Hepatocyte (in vitro differentiated cells): ENCODE measurements at regions not wholly inside any gene's neighbourhood (a gene's known extent, or its start where the extent isn't known, plus 50 kb on each side); places are given as distances from the start of the nearest gene placed in this dataset.

Experiments
- EZH2 ChIP-seq: fragments of 200-600 bp; sonication (generic); IDR thresholded peaks from 2 replicates; pipeline ENCODE4 v1.6.1; 2016; ENCODE audit warnings: antibody characterized with exemption, mild to moderate bottlenecking, borderline replicate concordance
- EZH2phosphoT487 ChIP-seq: fragments of 200-600 bp; sonication (generic); IDR thresholded peaks from one replicate; pipeline ENCODE4 v1.6.1; 2018; ENCODE audit warnings: antibody characterized with exemption, mild to moderate bottlenecking, low read depth, moderate library complexity; ENCODE audit not compliant: unreplicated experiment, severe bottlenecking
- TF ChIP-seq, protein P1 (sequence below): fragments of 200-600 bp; sonication (generic); IDR thresholded peaks from 2 replicates; pipeline ENCODE4 v1.5.1; 2016; ENCODE audit warnings: antibody characterized with exemption, mild to moderate bottlenecking; ENCODE audit not compliant: poor library complexity

DNA sequence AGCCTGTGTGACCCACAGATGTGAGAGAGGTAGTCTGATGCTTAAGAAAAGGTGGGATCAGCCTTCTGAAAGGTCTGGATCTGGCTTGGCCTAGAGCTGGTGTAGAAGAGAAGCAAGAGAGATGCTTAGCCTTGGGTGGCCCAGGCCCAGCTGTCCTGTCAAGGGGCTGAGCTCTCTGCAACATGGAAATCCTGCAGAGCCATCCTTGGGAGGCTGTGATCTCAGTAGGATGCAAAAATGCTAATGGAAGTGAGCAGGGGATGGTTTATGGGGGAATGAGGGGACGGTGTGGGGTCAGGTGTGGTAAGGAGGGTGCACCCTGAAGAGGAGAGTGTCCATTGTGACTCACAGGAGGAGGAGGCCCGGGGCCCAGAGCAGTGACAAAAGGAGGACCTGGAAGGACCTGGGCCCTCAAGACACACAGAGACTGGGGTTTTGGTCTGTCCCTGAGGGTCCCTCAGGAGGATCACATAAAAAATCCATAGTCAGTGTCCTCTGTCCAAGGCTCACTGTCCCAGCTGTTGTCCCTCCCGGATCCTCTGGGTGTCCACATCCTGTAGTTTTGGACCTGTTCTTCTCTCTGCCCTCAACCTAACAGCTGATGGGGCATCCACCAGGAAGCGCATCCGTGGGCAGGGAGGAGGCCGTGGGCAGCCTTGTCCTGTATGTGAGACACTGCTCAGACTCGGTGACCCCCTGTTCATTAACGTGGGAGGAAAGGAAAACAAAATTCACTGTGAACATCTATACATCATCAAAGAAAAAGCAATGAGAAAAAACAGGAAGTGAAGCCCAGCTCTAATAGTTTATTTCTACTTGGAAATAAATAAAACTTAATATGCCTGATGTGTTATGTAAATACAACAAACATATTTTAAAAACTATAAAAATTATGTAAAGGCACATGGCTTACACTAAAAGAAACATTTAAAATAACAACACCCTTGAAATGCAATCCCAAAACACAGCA lies 129.8 kb downstream of the ZNF280B start:
- TF ChIP-seq, protein P1, sequence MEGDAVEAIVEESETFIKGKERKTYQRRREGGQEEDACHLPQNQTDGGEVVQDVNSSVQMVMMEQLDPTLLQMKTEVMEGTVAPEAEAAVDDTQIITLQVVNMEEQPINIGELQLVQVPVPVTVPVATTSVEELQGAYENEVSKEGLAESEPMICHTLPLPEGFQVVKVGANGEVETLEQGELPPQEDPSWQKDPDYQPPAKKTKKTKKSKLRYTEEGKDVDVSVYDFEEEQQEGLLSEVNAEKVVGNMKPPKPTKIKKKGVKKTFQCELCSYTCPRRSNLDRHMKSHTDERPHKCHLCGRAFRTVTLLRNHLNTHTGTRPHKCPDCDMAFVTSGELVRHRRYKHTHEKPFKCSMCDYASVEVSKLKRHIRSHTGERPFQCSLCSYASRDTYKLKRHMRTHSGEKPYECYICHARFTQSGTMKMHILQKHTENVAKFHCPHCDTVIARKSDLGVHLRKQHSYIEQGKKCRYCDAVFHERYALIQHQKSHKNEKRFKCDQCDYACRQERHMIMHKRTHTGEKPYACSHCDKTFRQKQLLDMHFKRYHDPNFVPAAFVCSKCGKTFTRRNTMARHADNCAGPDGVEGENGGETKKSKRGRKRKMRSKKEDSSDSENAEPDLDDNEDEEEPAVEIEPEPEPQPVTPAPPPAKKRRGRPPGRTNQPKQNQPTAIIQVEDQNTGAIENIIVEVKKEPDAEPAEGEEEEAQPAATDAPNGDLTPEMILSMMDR = no peak
- TF ChIP-seq EZH2 (no peak), EZH2phosphoT487 (no peak)
